Peyer's patch (tissue), 4 donors: ENCODE measurements at regions not wholly inside any gene's neighbourhood (a gene's known extent, or its start where the extent isn't known, plus 50 kb on each side); places are given as distances from the start of the nearest gene placed in this dataset.
"Not testable (repeated sequence)": the region's sequence is repeated elsewhere in the genome, so short reads cannot be mapped to it uniquely, and the experiment has no call there.

ENCODE experiments used
- POLR2A ChIP-seq, 2 donors: fragments of 450-650 bp; IDR thresholded peaks; one replicate each; pipeline ENCODE4 v1.5.1; 2017; ENCODE audit warnings: antibody characterized with exemption in 2 of 2, mild to moderate bottlenecking in 2 of 2, moderate library complexity in 2 of 2
- TF ChIP-seq, protein P1 (sequence below), 6 experiments: fragments of 450-650 bp in 4 of 6; fragments of 200-600 bp in 2 of 6; sonication (generic) in 1 of 6; IDR thresholded peaks; one replicate each; pipeline ENCODE4 v1.5.1; 2017 to 2019; ENCODE audit warnings: antibody characterized with exemption in 6 of 6, mild to moderate bottlenecking in 3 of 6, moderate library complexity in 1 of 6

DNA sequence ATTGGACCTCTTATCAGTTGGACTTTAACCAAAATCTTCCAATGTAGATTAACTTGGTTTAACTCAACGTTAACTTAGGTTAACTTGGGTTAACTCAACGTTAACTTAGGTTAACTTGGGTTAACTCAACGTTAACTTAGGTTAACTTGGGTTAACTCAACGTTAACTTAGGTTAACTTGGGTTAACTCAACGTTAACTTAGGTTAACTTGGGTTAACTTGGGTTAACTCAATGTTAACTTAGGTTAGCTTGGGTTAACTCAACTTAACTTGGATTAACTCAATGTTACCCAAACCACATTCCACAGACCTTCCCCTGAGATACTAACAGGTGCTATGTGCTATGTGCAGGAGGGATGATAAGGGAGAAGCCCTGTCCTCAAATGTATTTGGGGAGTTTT lies 306.9 kb upstream of the IL12A start:
- TF ChIP-seq, protein P1, sequence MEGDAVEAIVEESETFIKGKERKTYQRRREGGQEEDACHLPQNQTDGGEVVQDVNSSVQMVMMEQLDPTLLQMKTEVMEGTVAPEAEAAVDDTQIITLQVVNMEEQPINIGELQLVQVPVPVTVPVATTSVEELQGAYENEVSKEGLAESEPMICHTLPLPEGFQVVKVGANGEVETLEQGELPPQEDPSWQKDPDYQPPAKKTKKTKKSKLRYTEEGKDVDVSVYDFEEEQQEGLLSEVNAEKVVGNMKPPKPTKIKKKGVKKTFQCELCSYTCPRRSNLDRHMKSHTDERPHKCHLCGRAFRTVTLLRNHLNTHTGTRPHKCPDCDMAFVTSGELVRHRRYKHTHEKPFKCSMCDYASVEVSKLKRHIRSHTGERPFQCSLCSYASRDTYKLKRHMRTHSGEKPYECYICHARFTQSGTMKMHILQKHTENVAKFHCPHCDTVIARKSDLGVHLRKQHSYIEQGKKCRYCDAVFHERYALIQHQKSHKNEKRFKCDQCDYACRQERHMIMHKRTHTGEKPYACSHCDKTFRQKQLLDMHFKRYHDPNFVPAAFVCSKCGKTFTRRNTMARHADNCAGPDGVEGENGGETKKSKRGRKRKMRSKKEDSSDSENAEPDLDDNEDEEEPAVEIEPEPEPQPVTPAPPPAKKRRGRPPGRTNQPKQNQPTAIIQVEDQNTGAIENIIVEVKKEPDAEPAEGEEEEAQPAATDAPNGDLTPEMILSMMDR (IDR thresholded peaks at IDR 0.05) = not testable (repeated sequence)
- not testable (repeated sequence) for TF ChIP-seq POLR2A (IDR thresholded peaks at IDR 0.05)
